ENCODE measurements at regions not wholly inside any gene's neighbourhood (a gene's known extent, or its start where the extent isn't known, plus 50 kb on each side); places are given as distances from the start of the nearest gene placed in this dataset.
"Not testable (repeated sequence)": the region's sequence is repeated elsewhere in the genome, so short reads cannot be mapped to it uniquely, and the experiment has no call there.

DNA sequence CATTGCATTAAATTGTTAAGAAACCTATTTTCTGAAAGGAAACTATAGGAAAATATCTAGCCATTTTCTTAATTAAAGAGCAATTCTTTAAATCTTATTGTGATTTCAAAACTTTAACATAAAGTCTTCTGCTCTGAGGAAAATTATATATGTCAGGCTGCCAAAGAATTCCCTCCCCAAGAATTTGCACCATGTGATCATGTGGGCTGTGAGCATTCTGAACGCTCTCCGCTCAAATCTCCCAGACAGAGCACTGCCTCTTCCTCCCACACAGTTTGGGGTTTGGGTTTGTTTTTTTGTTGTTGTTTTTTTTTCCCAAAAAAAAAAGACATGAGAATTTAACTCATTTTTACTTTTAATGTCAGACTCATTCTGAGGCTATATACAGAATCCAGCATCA lies 155.9 kb upstream of the PALMD start:
- no peak overlapping the region for H3K4me3 ChIP-seq
- H3K27ac ChIP-seq, result no peak overlapping the region

DNA sequence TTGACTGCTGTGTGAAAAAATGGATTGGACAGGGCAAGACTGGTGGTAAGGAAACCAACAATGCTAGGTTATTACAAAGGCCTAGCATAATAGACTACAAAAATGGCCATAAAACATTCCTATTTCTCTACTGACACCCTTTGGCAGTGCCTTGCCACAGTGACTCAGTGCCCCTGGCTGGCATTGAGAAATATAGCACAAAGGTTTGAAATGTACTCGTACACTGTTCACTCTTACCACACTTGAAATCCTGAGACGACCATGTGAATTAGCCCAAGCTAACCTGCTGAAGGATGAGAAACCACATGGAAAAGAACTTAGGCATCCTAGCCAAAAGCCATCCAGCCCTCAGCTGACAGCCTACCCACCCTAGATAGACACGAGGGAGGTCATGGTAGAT lies 149.8 kb upstream of the PALMD start:
- Histone ChIP-seq H3K4me3 (no peak overlapping the region), H3K27ac (no peak overlapping the region)

DNA sequence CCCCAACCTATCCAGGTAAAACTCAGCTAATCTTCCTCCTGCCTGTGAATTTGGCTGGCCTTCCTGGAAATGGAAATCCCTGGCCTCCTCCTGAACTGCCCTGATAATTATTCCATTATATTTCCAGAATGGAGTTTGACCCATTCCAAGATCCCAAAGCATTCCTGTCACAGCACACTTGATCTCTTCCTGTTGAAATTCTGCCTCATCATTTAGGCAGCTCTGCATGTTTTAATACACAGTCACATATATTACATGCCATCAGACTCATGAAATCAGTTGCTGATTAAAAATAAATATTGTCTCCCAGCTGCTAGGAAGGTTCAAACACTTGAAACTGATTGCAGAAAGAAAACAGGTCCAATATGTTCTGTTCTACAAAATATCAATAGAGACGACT lies 148.2 kb upstream of the PALMD start:
- Histone ChIP-seq H3K27ac (no peak overlapping the region), H3K4me3 (no peak overlapping the region)

- H3K4me3 ChIP-seq, result no peak overlapping the region
- no peak overlapping the region for H3K27ac ChIP-seq
Measured at GRCh38 chr1:99500541-99500940, 145.4 kb upstream of the PALMD start.

DNA sequence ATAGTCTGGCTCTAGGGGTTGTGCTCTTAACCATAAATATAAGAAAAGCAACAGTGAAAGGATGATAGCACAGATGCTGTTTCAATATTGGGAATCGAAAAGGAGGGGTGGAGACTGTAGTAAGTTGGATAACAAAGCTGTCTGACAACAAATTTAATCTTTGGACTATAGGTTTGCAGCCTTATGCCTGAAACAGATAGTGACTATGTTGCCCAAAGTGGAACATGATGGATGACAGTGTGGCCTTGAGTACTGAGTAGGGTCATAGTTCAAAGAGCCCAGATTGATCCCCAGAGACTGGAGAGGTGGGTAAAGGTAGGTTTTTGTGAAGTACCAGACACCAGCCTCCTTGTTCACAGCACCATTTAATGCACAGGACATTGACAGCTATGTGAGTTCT lies 144.0 kb upstream of the PALMD start:
- Histone ChIP-seq H3K27ac (no peak overlapping the region), H3K4me3 (no peak overlapping the region)

DNA sequence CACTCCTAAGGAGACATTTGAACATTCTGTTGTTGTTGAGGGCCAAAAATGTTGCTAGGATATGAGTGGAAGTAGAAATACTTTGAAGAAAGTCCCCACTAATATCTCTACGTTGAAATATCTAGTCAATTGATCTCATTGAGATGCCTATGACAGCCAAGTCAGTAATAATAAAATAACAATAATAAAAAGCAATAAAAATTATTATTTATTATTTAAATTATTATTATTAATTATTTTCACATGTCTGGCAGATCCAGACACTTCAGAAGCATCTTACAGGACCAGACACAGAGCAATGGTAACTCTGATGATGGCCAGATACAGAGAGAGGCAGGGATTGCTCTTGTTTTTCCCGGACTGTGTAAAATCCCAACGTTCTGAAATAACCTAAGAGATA lies 143.5 kb upstream of the PALMD start:
- Histone ChIP-seq H3K4me3 (no peak overlapping the region), H3K27ac (peak overlapping the region in 1 of 21 experiments; percentile 52)

GRCh38 chr1:99503276-99503747 lies 142.6 kb upstream of the PALMD start:
- Histone ChIP-seq H3K4me3 (no peak overlapping the region), H3K27ac (peak overlapping the region in 2 of 21 experiments; percentile 32 to 53)

GRCh38 chr1:99504287-99504686 lies 141.6 kb upstream of the PALMD start:
- Histone ChIP-seq H3K4me3 (no peak overlapping the region), H3K27ac (no peak overlapping the region)

DNA sequence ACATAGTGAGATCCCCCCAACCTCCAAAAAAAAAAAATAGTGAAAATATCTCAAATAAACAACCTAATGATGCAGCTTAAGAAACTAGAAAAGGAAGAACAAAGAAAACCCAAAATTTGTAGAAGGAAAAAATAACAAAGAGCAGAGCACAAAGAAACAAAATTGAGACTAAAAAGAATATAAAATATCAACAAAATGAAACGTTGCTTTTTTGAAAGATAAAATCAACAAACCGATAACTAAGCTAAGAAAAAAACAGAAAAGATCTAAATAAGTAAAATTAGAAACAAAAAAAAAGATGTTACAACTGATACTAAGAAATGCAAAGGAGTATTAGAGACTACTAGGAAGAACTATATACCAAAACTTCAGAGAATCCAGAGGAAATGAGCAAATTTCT lies 139.3 kb upstream of the PALMD start:
- Histone ChIP-seq H3K27ac (no peak overlapping the region), H3K4me3 (no peak overlapping the region)

- not testable (repeated sequence) for H3K4me3 ChIP-seq, H3K27ac ChIP-seq
Measured at GRCh38 chr1:99507446-99507845, 138.5 kb upstream of the PALMD start.

DNA sequence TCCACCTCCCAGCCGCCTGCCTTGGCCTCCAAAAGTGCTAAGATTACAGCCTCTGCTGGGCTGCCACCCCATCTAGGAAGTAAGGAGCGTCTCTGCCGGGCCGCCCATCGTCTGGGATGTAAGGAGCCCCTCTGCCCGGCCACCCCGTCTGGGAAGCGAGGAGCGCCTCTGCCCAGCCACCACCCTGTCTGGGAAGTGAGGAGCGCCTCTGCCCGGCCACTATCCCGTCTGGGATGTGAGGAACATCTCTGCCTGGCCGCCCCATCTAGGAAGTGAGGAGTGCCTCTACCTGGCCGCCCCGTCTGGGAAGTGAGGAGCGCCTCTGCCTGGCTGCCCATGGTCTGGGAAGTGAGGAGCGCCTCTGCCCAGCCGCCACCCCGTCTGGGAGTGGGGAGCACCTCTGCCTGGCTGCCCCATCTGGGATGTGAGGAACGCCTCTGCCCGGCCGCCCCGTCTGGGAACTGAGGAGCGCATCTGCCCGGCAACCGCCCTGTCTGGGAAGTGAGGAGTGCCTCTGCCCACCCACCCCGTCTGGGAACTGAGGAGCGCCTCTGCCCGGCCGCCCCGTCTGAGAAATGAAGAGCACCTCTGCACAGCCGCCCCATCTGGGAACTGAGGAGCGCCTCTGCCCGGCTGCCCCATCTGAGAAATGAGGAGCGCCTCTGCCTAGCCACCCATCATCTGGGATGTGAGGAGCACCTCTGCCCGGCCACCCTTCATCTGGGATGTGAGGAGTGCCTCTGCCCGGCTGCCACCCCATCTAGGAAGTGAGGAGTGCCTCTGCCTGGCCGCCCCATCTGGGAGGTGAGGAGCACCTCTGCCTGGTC lies 137.8 kb upstream of the PALMD start:
- H3K4me3 ChIP-seq, result no peak overlapping the region
- H3K27ac ChIP-seq, result no peak overlapping the region

DNA sequence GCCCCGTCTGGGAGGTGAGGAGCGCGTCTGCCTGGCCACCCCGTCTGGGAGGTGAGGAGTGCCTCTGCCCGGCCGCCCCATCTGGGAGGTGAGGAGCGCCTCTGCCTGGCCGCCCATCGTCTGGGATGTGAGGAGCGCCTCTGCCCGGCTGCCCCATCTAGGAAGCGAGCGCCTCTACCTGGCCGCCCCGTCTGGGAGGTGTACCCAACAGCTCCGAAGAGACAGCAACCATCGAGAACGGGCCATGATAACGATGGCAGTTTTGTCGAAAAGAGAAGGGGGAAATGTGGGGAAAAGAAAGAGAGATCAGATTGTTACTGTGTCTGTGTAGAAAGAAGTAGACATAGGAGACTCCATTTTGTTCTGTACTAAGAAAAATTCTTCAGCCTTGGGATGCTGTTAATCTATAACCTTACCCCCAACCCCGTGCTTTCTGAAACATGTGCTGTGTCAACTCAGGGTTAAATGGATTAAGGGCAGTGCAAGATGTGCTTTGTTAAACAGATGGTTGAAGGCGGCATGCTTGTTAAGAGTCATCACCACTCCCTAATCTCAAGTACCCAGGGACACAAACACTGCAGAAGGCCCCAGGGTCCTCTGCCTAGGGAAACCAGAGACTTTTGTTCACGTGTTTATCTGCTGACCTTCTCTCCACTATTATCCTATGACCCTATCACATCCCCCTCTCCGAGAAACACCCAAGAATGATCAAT lies 137.0 kb upstream of the PALMD start:
- not testable (repeated sequence) for H3K27ac ChIP-seq, H3K4me3 ChIP-seq

GRCh38 chr1:99514823-99515552 lies 130.9 kb upstream of the PALMD start:
- H3K27ac ChIP-seq, H3K4me3 ChIP-seq: not testable (repeated sequence)

DNA sequence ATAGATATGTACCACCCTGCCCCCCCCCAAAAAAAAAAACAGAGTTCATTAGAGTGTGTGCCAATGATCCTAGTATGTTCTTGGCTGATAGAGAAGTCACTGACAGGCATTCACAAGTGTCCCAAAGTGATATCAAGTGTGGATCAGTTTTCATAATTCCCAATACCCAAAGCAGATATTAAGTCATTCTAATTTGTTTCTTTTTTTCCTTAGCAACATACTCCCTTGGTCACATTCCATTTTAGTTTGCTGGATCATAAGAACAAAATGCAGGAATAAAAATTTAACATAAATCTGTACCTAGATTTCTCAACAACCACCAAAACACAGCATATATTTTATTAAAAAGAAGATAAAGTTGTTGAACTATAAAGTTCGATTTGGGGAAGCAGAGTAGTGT lies 129.8 kb upstream of the PALMD start:
- Histone ChIP-seq H3K27ac (no peak overlapping the region), H3K4me3 (no peak overlapping the region)

DNA sequence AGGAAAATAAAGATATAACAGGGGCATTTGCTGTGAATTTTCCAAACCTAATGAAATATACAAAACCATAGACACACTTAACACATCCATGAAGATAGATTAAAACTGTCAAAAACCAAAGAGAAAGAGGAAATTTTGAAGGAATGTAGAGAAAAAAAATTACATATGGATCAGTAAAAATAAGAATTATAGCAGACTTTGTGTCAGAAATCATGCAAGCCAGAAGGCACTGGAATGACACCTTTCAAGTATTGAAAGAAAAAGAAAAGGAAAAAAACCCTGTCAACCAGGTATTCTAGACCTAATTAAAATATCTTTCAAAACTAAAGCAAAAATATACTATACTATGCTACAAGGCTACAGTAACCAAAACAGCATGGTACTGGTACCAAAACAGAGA lies 125.8 kb upstream of the PALMD start:
- Histone ChIP-seq H3K4me3 (no peak overlapping the region), H3K27ac (no peak overlapping the region)

DNA sequence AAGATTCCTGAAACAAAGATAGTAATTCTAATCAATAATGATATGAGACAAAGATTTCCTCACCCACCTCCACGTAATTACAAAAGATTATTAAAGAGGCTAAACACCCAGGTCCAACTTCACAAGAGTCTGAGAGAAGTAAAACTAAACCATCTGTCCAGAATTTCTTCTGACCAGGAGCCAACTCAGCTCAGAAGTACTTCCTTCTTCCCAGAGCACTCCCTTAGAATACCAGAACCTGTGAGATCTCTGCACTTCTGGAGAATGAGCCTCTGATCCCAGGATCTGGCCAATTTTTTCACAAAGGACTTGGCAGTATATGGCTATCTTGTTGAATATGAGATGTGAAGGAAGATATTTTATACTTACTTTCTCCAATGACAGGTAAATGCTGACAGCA lies 120.6 kb upstream of the PALMD start:
- Histone ChIP-seq H3K4me3 (no peak overlapping the region), H3K27ac (no peak overlapping the region)

DNA sequence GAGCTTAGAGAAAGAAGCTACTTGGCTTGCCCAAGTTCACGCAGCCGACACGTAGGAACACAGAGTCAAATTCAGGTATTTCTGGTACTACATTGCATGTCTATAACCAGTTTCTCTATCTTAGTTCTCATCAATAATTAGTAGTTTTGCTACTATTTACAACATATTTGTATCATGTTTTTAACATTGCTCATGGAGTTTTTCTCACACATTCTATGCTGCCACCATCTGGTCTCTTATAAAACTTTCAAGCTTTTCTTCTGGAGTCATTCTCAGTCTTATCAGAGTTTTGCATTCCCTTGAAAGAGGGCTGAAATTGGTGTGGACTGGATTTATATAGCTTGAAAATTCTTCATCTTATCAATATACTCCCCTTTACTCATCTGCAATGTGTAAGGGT lies 118.8 kb upstream of the PALMD start:
- no peak overlapping the region for H3K27ac ChIP-seq
- no peak overlapping the region for H3K4me3 ChIP-seq

- Histone ChIP-seq H3K4me3 (no peak overlapping the region), H3K27ac (no peak overlapping the region)
Measured at GRCh38 chr1:99527545-99527944, 118.4 kb upstream of the PALMD start.

GRCh38 chr1:99529002-99529401 lies 116.9 kb upstream of the PALMD start:
- H3K4me3 ChIP-seq, result no peak overlapping the region
- no peak overlapping the region for H3K27ac ChIP-seq

GRCh38 chr1:99531578-99532275 lies 114.2 kb upstream of the PALMD start:
- no peak overlapping the region for H3K4me3 ChIP-seq
- H3K27ac ChIP-seq, result no peak overlapping the region

Data from skin epidermis (tissue), 12 donors.